HG02678 (cell line): ENCODE measurements at regions not wholly inside any gene's neighbourhood (a gene's known extent, or its start where the extent isn't known, plus 50 kb on each side); places are given as distances from the start of the nearest gene placed in this dataset.

Experiments
- ATAC-seq: cut with Tn5 transposase; IDR thresholded peaks from one replicate; pipeline ENCODE4 v1.9.1; 2021; ENCODE audit warnings: mild to moderate bottlenecking, moderate library complexity; ENCODE audit not compliant: unreplicated experiment

- ATAC-seq: no peak
These were observed 916.0 kb upstream of the CELF4 start for GRCh38 chr18:38481576-38481975.

- no peak for ATAC-seq
These were observed 910.1 kb upstream of the CELF4 start for GRCh38 chr18:38475686-38476085.

GRCh38 chr18:38473535-38473934 lies 907.9 kb upstream of the CELF4 start:
- ATAC-seq: no peak

GRCh38 chr18:38470421-38470820 lies 904.8 kb upstream of the CELF4 start:
- no peak for ATAC-seq

- no peak for ATAC-seq
These were observed 900.8 kb upstream of the CELF4 start for GRCh38 chr18:38466426-38466825.

- no peak for ATAC-seq
These were observed 898.4 kb upstream of the CELF4 start for GRCh38 chr18:38464024-38464423.

- no peak for ATAC-seq
These were observed 895.1 kb upstream of the CELF4 start for GRCh38 chr18:38460657-38461056.

GRCh38 chr18:38459131-38459994 lies 893.8 kb upstream of the CELF4 start:
- no peak for ATAC-seq

- ATAC-seq: no peak
These were observed 893.1 kb upstream of the CELF4 start for GRCh38 chr18:38458698-38459097.

- ATAC-seq: no peak
These were observed 890.7 kb upstream of the CELF4 start for GRCh38 chr18:38456253-38456652.

- no peak for ATAC-seq
These were observed 889.3 kb upstream of the CELF4 start for GRCh38 chr18:38454764-38455469.

- no peak for ATAC-seq
These were observed 888.3 kb upstream of the CELF4 start for GRCh38 chr18:38453880-38454279.

- no peak for ATAC-seq
These were observed 885.3 kb upstream of the CELF4 start for GRCh38 chr18:38450876-38451275.

GRCh38 chr18:38445804-38446145 lies 880.2 kb upstream of the CELF4 start:
- no peak for ATAC-seq

- ATAC-seq: no peak
These were observed 879.6 kb upstream of the CELF4 start for GRCh38 chr18:38444971-38445803.

GRCh38 chr18:38427736-38428135 lies 862.1 kb upstream of the CELF4 start:
- no peak for ATAC-seq

- ATAC-seq: no peak
These were observed 861.6 kb upstream of the CELF4 start for GRCh38 chr18:38427234-38427633.

GRCh38 chr18:38421872-38422615 lies 856.4 kb upstream of the CELF4 start:
- ATAC-seq: no peak

GRCh38 chr18:38421021-38421420 lies 855.4 kb upstream of the CELF4 start:
- no peak for ATAC-seq

GRCh38 chr18:38420611-38421010 lies 855.0 kb upstream of the CELF4 start:
- ATAC-seq: no peak

GRCh38 chr18:38415811-38416210 lies 850.2 kb upstream of the CELF4 start:
- no peak for ATAC-seq
